ENCODE measurements at regions not wholly inside any gene's neighbourhood (a gene's known extent, or its start where the extent isn't known, plus 50 kb on each side); places are given as distances from the start of the nearest gene placed in this dataset.
A peak's percentile ranks its signal among the peaks of the same experiment; 100 is the strongest.

GRCh38 chr20:21008951-21009350, 97.2 kb downstream of the LINC00237 start:
- no peaks in the 10 kb centered on the region for H3K4me1 ChIP-seq (replicated peaks in 1 of 2; ENCODE audit: control insufficient read depth in 2 of 2, insufficient read depth in 2 of 2, low read length in 2 of 2)
- H3K27ac ChIP-seq (ENCODE audit: extremely low read depth, low read depth, low read length) = no peak overlapping the region
- DNase-seq (ENCODE audit: extremely low read depth in 1 of 4, low spot score in 3 of 4) (no peak), ATAC-seq (no peak), FAIRE-seq (no peak)
- H2AFZ ChIP-seq (ENCODE audit: low read depth, low read length) = no peak overlapping the region
- H3K4me2 ChIP-seq (ENCODE audit: insufficient read depth, low read length) = no peak overlapping the region
- no peaks in the 10 kb centered on the region for H3K27me3 ChIP-seq (ENCODE audit: control insufficient read depth in 2 of 2, insufficient read depth in 2 of 2, low read length in 2 of 2)
- CTCF ChIA-PET (ENCODE audit: low intra/inter-chr PET ratio) = no interaction called here
- H3K9me1 ChIP-seq (ENCODE audit: control insufficient read depth, insufficient read depth, low read length) = no peaks in the 10 kb centered on the region
- no peaks in the 10 kb centered on the region for H3K79me2 ChIP-seq (ENCODE audit: control insufficient read depth, insufficient read depth, low read length)
- no TSS peak for BruUV-seq (replicated peaks)
- no peaks in the 10 kb centered on the region for H4K20me1 ChIP-seq (replicated peaks; ENCODE audit: control insufficient read depth, insufficient read depth, low read length)
- no peak overlapping the region for H3K4me3 ChIP-seq
- H3K9ac ChIP-seq (ENCODE audit: insufficient read depth in 1 of 2, low read depth in 2 of 2, low read length in 2 of 2) = no peak overlapping the region
- POLR2A ChIA-PET = no interaction called here
- 6% methylated on average over 7 of the region's 7 CpGs for WGBS (ENCODE audit: insufficient coverage, low coverage, missing lambda C conversion rate)
- intact Hi-C loops (cut with micrococcal nuclease) (no loop called here), in situ Hi-C loops (cut with MboI) (no loop called here)
- TF ChIP-seq EP400 (IDR thresholded peaks at IDR 0.05) (no peak), ZFP36 (IDR thresholded peaks at IDR 0.05; ENCODE audit: low read depth, low read length, partially characterized antibody) (peak; percentile 19), PRPF4 (IDR thresholded peaks at IDR 0.05; ENCODE audit: insufficient read depth, low read depth, low read length, poor library complexity, severe bottlenecking) (no peak), BCOR (IDR thresholded peaks at IDR 0.05) (peak; percentile 40; the same call in 1 of the 2 replicates), RBM25 (IDR thresholded peaks at IDR 0.05; ENCODE audit: low read depth, low read length, severe bottlenecking) (peak; percentile 75)
- H3K36me3 ChIP-seq (ENCODE audit: control insufficient read depth, insufficient read depth, low read length) = no peaks in the 10 kb centered on the region
- no peaks in the 10 kb centered on the region for H3K9me3 ChIP-seq (replicated peaks; ENCODE audit: control insufficient read depth, insufficient read depth, low read depth, low read length)

GRCh38 chr20:21006611-21007010, 99.5 kb downstream of the LINC00237 start:
- POLR2A ChIA-PET = no interaction called here
- Histone ChIP-seq H3K36me3 (ENCODE audit: control insufficient read depth, insufficient read depth, low read length) (no peaks in the 10 kb centered on the region), H3K27me3 (ENCODE audit: control insufficient read depth in 2 of 2, insufficient read depth in 2 of 2, low read length in 2 of 2) (no peaks in the 10 kb centered on the region), H3K4me1 (replicated peaks in 1 of 2; ENCODE audit: control insufficient read depth in 2 of 2, insufficient read depth in 2 of 2, low read length in 2 of 2) (no peaks in the 10 kb centered on the region), H3K4me3 (no peak overlapping the region), H3K9me1 (ENCODE audit: control insufficient read depth, insufficient read depth, low read length) (no peaks in the 10 kb centered on the region), H3K79me2 (ENCODE audit: control insufficient read depth, insufficient read depth, low read length) (no peaks in the 10 kb centered on the region), H3K9me3 (replicated peaks; ENCODE audit: control insufficient read depth, insufficient read depth, low read depth, low read length) (no peaks in the 10 kb centered on the region), H2AFZ (ENCODE audit: low read depth, low read length) (no peak overlapping the region), H4K20me1 (replicated peaks; ENCODE audit: control insufficient read depth, insufficient read depth, low read length) (no peaks in the 10 kb centered on the region), H3K4me2 (ENCODE audit: insufficient read depth, low read length) (no peak overlapping the region), H3K9ac (ENCODE audit: insufficient read depth in 1 of 2, low read depth in 2 of 2, low read length in 2 of 2) (no peak overlapping the region), H3K27ac (ENCODE audit: extremely low read depth, low read depth, low read length) (no peak overlapping the region)
- BruUV-seq (replicated peaks) = no TSS peak
- intact Hi-C loops (cut with micrococcal nuclease) = no loop called here
- CTCF ChIA-PET (ENCODE audit: low intra/inter-chr PET ratio) = no interaction called here
- TF ChIP-seq CBFA2T2 (conservative IDR thresholded peaks at IDR 0.05) (no peak), FOXK2 (conservative IDR thresholded peaks at IDR 0.05 in 1 of 2, IDR thresholded peaks at IDR 0.05 in 1 of 2; ENCODE audit: low read depth in 2 of 2) (no peak), FOXA3 (CRISPR knock-in tag; conservative IDR thresholded peaks at IDR 0.05 in 1 of 2, IDR thresholded peaks at IDR 0.05 in 1 of 2) (no peak)
- no peak for ATAC-seq
- DNase-seq (ENCODE audit: extremely low read depth in 1 of 4, low spot score in 3 of 4) = no peak
- in situ Hi-C loops (cut with MboI) = no loop called here
- FAIRE-seq = no peak

All from K562 (cell line).